RWPE1 (cell line): ENCODE measurements at regions not wholly inside any gene's neighbourhood (a gene's known extent, or its start where the extent isn't known, plus 50 kb on each side); places are given as distances from the start of the nearest gene placed in this dataset.
"Not testable (repeated sequence)": the region's sequence is repeated elsewhere in the genome, so short reads cannot be mapped to it uniquely, and the experiment has no call there.

Source experiments
- CTCF ChIA-PET: fragments of 350-600 bp; sonication (Branson Sonifier 250); formaldehyde crosslinking; extraction: SDS; loops from one replicate; lab custom pipeline; 2021; lab: Yijun Ruan, JAX
- POLR2A ChIA-PET: fragments of 400-600 bp; formaldehyde crosslinking; extraction: SDS; loops from one replicate; lab custom pipeline; 2020; ENCODE audit warnings: antibody characterized with exemption; ENCODE audit not compliant: low non-redundant PET; lab: Yijun Ruan, JAX
- DNase-seq: peaks from one replicate; pipeline ENCODE4 v3.0.0; 2012; ENCODE audit warnings: low spot score
- H3K27ac ChIP-seq: fragments of 450-650 bp; 2 replicates; pipeline ENCODE4 v1.5.1; 2017
- CTCF ChIP-seq: fragments of 450-650 bp; conservative IDR thresholded peaks from 2 replicates; pipeline ENCODE4 v1.5.1; 2017; ENCODE audit warnings: low read depth, mild to moderate bottlenecking

GRCh38 chr6:62819640-62820039, 391.6 kb upstream of the FKBP1C start:
- CTCF ChIA-PET, result no interaction called here

GRCh38 chr6:62808565-62809293, 402.5 kb upstream of the FKBP1C start:
- TF ChIP-seq CTCF, result no peak

More at GRCh38 chr6:62819640-62820039, 391.6 kb upstream of the FKBP1C start:
- POLR2A ChIA-PET, result no interaction called here
- DNase-seq, result no peak
- TF ChIP-seq CTCF, result no peak
- H3K27ac ChIP-seq, result no peak overlapping the region

GRCh38 chr6:62805431-62805830, 405.8 kb upstream of the FKBP1C start:
- TF ChIP-seq CTCF, result no peak
- DNase-seq, result no peak
- no peak overlapping the region for H3K27ac ChIP-seq
- ChIA-PET POLR2A (no interaction called here), CTCF (no interaction called here)

More at GRCh38 chr6:62808565-62809293, 402.5 kb upstream of the FKBP1C start:
- ChIA-PET POLR2A (no interaction called here), CTCF (no interaction called here)
- DNase-seq, result no peak
- no peak overlapping the region for H3K27ac ChIP-seq

DNA sequence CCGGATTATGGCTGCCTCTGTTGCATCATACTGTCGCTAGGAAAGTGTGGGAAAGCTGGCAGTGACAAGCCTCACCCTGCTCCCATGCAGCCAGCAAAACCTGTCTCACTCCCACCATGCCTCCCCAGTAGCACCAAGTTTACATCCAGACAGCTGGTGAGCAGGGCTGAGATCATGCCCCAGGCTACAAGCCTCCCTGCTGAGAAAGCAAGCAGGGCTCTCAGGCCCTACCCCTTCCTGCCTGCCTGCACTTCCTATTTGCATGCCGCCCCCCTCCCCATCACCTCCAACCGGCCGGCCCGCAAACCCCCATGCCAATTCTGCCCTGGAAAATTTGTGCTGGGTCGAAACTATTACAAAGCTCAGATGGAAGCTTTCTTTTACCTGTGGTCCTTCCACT, 408.2 kb upstream of the FKBP1C start:
- no peak overlapping the region for H3K27ac ChIP-seq
- no peak for TF ChIP-seq CTCF
- CTCF ChIA-PET, result interaction anchor here (0.6 kb wide), 1 partner anchor 10 kb away, joined by 3 read pairs; no protein-coding TSS in a partner anchor
- no peak for DNase-seq
- POLR2A ChIA-PET, result no interaction called here

GRCh38 chr6:62797190-62797589, 414.1 kb upstream of the FKBP1C start:
- no peak for TF ChIP-seq CTCF
- POLR2A ChIA-PET, result no interaction called here

DNA sequence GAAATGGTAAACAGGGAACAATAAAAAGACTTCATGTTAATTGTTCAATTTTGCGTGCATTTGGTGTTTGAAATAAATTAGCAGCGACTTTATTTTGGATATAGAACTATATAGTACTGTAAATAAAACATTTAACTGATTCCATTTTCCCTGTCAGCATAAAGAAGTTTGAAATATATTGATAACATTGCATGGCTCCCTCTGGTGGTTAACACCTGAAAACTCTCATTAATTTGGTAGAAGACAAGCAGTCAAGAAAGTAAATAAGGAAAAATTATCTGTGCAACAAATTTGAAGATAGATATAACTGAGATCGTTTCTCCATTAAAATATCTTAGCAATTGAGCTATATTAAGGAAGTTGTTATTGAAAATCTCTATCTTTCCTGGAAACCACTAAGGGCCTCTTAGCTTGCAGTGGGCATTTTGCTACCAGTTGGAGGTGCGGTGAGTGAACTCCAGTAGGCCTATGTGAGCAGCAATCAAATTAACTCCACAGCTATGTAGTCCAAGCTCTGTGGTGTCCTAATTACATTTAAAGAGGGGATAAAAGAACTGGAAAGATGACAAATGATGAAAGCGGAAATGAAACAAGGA, 435.7 kb upstream of the FKBP1C start:
- peak; percentile 68 for TF ChIP-seq CTCF
- no peak for DNase-seq
- POLR2A ChIA-PET, result no interaction called here
- H3K27ac ChIP-seq, result no peak overlapping the region
- CTCF ChIA-PET, result interaction anchor here (0.5 to 0.7 kb wide), 2 partner anchors 578 to 1027 kb away, joined by 4 to 5 read pairs; no protein-coding TSS in a partner anchor

More at GRCh38 chr6:62797190-62797589, 414.1 kb upstream of the FKBP1C start:
- no peak overlapping the region for H3K27ac ChIP-seq
- no peak for DNase-seq
- CTCF ChIA-PET, result no interaction called here

DNA sequence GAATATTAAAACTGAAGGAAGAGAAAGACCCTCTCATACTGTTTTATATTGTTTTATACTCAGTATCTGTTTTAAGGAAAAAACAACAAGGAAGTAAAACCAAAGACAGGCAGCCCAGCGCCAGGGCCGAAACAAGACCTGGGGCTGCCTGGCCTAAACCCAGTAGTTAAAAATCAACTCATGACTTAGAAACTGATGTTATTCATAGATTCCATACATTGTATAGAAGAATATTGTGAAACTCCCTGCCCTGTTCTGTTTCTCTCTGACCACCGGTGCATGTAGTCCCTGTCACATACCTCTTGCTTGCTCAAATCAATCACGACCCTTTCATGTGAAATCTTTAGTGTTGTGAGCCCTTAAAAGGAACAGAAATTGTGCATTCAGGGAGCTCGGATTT, 445.1 kb upstream of the FKBP1C start:
- H3K27ac ChIP-seq, CTCF ChIA-PET, POLR2A ChIA-PET: not testable (repeated sequence)

More for the DNA sequence above, 445.1 kb upstream of the FKBP1C start:
- DNase-seq, result not testable (repeated sequence)
